C4-2B (cell line): ENCODE measurements at regions not wholly inside any gene's neighbourhood (a gene's known extent, or its start where the extent isn't known, plus 50 kb on each side); places are given as distances from the start of the nearest gene placed in this dataset.

ENCODE experiments used
- H3K27ac ChIP-seq: fragments of 450-650 bp; 2 replicates; pipeline ENCODE4 v1.5.1; 2017
- ZFX ChIP-seq: fragments of 450-650 bp; IDR thresholded peaks from 2 replicates; pipeline ENCODE4 v1.6.1; 2017
- TF ChIP-seq, protein P1 (sequence below): fragments of 450-650 bp; conservative IDR thresholded peaks from 2 replicates; pipeline ENCODE4 v1.5.1; 2017; ENCODE audit warnings: mild to moderate bottlenecking

DNA sequence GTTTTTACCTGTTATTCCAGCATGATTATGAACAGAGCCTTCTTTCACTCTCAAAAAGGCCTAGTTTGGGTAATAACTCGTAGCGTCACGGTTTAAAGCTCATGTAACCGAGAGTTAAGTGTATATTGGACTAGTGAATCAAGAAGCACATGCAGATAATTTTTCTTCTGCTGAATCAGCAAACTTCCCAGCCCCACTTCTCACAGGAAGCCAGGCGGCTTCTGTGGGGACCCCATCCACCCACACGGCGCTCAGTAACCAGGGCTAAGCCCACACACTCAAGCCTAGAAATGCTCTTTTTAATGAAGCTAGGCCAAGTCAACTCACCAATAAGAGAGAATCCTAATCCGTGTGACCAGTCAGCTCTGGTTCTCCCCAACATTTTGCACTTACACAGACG is 191.2 kb upstream of the MGMT start:
- TF ChIP-seq, protein P1, sequence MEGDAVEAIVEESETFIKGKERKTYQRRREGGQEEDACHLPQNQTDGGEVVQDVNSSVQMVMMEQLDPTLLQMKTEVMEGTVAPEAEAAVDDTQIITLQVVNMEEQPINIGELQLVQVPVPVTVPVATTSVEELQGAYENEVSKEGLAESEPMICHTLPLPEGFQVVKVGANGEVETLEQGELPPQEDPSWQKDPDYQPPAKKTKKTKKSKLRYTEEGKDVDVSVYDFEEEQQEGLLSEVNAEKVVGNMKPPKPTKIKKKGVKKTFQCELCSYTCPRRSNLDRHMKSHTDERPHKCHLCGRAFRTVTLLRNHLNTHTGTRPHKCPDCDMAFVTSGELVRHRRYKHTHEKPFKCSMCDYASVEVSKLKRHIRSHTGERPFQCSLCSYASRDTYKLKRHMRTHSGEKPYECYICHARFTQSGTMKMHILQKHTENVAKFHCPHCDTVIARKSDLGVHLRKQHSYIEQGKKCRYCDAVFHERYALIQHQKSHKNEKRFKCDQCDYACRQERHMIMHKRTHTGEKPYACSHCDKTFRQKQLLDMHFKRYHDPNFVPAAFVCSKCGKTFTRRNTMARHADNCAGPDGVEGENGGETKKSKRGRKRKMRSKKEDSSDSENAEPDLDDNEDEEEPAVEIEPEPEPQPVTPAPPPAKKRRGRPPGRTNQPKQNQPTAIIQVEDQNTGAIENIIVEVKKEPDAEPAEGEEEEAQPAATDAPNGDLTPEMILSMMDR: no peak
- no peak overlapping the region for H3K27ac ChIP-seq

DNA sequence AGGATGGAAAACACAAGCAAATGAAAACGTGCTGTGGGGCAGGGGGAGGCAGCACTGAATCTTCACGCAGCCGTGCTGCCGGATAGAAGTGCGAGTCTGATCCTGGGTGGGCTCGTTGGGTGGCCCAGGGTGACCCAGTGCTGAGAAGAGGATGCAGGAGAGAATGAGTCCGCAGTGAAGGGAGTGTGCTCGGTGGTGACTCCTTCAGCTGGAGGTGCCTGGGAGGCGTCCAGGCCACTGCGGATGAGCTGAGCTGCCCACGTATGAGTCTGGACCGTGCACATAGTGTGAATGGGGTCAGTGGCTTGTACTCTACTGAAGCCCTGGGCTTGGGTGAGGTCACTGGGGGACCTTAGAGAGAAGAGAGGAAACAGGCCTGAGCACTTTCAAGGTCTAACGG is 190.0 kb upstream of the MGMT start:
- TF ChIP-seq, protein P1: no peak
- TF ChIP-seq ZFX: no peak
- no peak overlapping the region for H3K27ac ChIP-seq

DNA sequence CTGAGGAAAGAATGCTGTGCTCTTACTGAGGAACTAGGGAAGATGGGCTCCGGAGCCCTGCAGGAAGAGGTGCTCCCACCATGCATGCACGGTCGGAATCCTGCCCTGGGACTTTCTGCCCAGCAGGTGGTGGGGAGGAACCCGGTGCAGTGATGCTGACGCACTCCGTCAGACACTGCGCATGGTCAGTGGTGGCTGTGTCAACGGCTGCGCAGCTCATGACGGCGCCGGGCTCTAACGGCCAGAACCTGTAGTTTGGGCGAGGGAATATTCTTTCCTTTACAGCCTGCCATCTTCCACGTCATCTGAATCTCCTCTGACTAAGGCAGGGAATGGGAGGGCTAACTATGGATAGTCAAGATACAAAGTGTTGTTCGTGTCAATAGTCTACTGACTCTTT is 189.2 kb upstream of the MGMT start:
- no peak overlapping the region for H3K27ac ChIP-seq
- no peak for TF ChIP-seq ZFX
- TF ChIP-seq, protein P1: no peak

DNA sequence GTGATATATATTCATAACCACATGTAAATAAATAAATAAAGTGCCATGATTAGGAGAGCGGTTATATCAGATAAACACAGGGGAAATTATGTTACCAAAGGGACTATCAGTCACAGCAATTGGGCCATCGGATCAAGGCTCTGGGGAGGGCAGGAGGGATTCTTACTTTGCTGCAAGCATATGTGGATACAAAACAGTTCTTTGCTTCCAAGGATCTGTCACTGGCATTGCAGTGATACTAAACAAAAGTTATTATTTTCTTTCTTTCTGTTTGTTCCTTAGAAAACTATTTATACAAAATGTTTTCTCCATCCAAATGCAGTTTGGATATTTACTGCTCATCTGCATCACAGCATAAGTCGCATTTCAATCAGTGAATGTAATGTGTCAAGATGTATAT is 188.4 kb upstream of the MGMT start:
- TF ChIP-seq, protein P1: no peak
- no peak for TF ChIP-seq ZFX
- H3K27ac ChIP-seq: no peak overlapping the region

DNA sequence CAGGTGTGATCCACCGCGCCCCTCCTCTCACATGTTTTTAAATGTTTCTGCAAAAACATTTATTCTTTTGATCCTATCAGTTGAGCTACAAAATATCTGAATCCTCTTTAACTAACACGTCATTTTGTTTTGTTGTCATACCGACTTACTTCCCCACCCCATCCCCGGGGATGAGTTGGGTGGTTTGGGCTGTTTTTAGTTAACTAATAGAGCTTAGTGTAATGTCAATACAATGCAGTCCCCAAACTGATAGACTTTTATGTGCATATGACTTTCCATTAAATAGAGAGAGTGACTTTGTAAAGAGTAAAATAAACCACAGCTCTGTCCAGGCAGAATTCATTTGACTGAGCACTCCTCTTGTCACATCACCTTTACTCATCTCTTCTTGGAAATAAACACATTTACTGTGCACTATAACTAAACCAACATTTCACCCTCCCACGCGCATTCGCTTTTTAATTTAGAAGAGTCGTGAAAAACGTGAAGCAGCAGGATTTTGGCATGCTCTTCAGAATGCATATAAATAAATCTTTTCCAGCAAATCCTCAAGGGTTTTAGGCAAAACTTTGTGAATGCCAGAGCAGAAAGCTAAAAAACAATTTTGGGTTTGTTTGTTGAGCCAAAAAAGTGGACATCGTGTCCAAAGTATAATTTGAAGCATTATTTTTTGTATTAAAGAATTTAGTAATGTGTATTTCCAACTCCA is 187.4 kb upstream of the MGMT start:
- no peak overlapping the region for H3K27ac ChIP-seq
- TF ChIP-seq, protein P1: no peak
- TF ChIP-seq ZFX: no peak

DNA sequence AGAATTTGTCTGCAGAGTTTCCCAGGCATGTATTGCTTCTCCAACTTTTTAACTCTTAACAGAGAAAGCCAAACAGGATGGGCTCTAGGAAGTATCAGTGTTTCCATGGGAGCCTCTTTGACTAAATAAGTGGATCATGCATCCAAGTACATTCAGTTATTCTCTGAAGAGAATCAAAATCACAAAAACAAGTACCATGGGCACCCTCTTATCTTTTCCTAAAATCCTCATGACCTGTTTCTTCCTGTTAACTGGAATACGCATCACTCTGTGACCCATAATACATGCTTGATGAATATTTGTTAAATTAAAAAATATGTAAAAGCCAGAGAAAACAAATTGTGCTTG is 186.9 kb upstream of the MGMT start:
- no peak overlapping the region for H3K27ac ChIP-seq
- no peak for TF ChIP-seq ZFX
- TF ChIP-seq, protein P1: no peak

DNA sequence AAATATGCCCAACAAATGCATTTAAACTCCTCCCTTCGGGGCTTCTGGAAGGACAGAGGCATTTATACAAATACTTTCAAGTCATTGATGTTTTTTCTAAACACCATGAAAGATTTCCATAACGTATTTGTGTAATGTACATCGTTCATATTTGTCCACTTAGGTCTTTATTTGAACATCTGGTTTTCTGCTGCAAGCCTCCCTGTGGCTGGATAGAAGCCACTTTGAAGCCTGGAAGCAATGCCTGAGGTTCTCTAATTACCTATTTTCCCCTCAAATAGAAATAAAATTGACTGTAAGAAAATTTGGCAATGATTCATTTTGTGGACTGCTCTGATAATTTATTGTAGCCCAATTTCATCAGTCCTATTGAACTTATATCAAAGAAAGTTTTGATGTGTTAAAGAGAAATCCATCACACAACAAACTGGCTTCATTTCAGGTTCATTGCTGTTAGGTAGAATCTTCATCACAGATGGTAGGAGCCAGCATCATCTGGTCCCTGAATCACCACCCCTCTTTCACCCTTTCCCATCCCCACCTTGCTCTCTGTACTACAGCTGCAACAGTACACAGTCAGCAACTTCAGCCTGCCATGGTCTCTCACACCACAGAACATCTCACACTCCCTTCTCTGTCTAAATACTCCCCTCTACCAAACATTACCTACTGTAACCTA is 186.0 kb upstream of the MGMT start:
- TF ChIP-seq, protein P1: no peak
- TF ChIP-seq ZFX: no peak
- no peak overlapping the region for H3K27ac ChIP-seq
